PFSK-1 (cell line): ENCODE measurements at regions not wholly inside any gene's neighbourhood (a gene's known extent, or its start where the extent isn't known, plus 50 kb on each side); places are given as distances from the start of the nearest gene placed in this dataset.

Source experiments
- POLR2AphosphoS5 ChIP-seq: IDR thresholded peaks from 2 replicates; pipeline ENCODE4 v1.6.1; 2012; ENCODE audit warnings: low read depth, mild to moderate bottlenecking, control low read depth, low read length, moderate library complexity
- SIN3A ChIP-seq: IDR thresholded peaks from 2 replicates; pipeline ENCODE4 v1.6.1; 2012; ENCODE audit warnings: mild to moderate bottlenecking, low read length, moderate library complexity, borderline replicate concordance; ENCODE audit not compliant: insufficient read depth
- TAF1 ChIP-seq: IDR thresholded peaks from 2 replicates; pipeline ENCODE4 v1.6.1; 2012; ENCODE audit warnings: low read length, control low read depth, borderline replicate concordance; ENCODE audit not compliant: insufficient read depth
- TF ChIP-seq, protein P1 (sequence below), 2 experiments: IDR thresholded peaks; 2 replicates each; pipeline versions ENCODE4 v1.6.1 to v1.8.0; 2011 to 2012; ENCODE audit warnings: low read depth in 2 of 2, low read length in 2 of 2, control low read depth in 1 of 2, inconsistent platforms in 1 of 2, mild to moderate bottlenecking in 1 of 2, moderate library complexity in 1 of 2; ENCODE audit not compliant: insufficient read depth in 1 of 2

DNA sequence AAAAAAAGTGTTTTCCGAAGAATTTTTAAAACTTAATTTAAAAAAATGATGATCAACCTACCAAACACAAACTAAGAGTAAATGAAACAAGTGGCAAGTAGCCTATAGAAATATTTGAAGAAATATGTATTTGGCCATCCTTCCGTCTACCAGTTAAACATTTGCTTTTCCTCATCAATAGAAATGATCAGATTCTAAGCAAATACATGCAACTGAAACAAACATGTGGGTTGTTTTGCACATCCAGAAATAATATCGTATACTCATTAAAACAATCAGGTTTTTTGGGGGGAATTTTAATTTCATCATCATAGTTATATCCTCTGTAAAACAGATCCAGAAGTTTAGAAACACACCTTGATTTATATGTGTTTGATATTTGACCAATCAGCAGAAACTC, 1011.7 kb downstream of the GATA3 start:
- TF ChIP-seq POLR2AphosphoS5 = no peak
- TF ChIP-seq, protein P1, sequence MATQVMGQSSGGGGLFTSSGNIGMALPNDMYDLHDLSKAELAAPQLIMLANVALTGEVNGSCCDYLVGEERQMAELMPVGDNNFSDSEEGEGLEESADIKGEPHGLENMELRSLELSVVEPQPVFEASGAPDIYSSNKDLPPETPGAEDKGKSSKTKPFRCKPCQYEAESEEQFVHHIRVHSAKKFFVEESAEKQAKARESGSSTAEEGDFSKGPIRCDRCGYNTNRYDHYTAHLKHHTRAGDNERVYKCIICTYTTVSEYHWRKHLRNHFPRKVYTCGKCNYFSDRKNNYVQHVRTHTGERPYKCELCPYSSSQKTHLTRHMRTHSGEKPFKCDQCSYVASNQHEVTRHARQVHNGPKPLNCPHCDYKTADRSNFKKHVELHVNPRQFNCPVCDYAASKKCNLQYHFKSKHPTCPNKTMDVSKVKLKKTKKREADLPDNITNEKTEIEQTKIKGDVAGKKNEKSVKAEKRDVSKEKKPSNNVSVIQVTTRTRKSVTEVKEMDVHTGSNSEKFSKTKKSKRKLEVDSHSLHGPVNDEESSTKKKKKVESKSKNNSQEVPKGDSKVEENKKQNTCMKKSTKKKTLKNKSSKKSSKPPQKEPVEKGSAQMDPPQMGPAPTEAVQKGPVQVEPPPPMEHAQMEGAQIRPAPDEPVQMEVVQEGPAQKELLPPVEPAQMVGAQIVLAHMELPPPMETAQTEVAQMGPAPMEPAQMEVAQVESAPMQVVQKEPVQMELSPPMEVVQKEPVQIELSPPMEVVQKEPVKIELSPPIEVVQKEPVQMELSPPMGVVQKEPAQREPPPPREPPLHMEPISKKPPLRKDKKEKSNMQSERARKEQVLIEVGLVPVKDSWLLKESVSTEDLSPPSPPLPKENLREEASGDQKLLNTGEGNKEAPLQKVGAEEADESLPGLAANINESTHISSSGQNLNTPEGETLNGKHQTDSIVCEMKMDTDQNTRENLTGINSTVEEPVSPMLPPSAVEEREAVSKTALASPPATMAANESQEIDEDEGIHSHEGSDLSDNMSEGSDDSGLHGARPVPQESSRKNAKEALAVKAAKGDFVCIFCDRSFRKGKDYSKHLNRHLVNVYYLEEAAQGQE (IDR thresholded peaks at IDR 0.05; ENCODE audit: insufficient read depth in 1 of 2, low read depth in 2 of 2, low read length in 2 of 2) = no peak
- no peak for TF ChIP-seq TAF1
- no peak for TF ChIP-seq SIN3A
